Mammary epithelial cell (primary cell): ENCODE measurements at regions not wholly inside any gene's neighbourhood (a gene's known extent, or its start where the extent isn't known, plus 50 kb on each side); places are given as distances from the start of the nearest gene placed in this dataset.

Experiments used
- CTCF ChIP-seq, 2 donors: IDR thresholded peaks in 1 of 2; conservative IDR thresholded peaks in 1 of 2; 2 replicates each; pipeline ENCODE4 v1.5.1; 2011 to 2012; ENCODE audit warnings: inconsistent platforms in 2 of 2, low read length in 2 of 2, mild to moderate bottlenecking in 2 of 2, control low read depth in 1 of 2, low read depth in 1 of 2; ENCODE audit not compliant: insufficient read depth in 1 of 2; ENCODE audit errors: extremely low read depth in 1 of 2
- EZH2 ChIP-seq: IDR thresholded peaks from 2 replicates; pipeline ENCODE4 v1.6.1; 2012; ENCODE audit warnings: low read length, inconsistent platforms, borderline replicate concordance

- no peak for TF ChIP-seq EZH2
- no peak for TF ChIP-seq CTCF (conservative IDR thresholded peaks at IDR 0.05 in 1 of 2, IDR thresholded peaks at IDR 0.05 in 1 of 2; ENCODE audit: extremely low read depth in 1 of 2, insufficient read depth in 1 of 2, low read depth in 1 of 2, low read length in 2 of 2)
These were observed 75.3 kb upstream of the RPH3AL start for GRCh38 chr17:427891-428290.
